HFFc6 (cell line): ENCODE measurements at regions not wholly inside any gene's neighbourhood (a gene's known extent, or its start where the extent isn't known, plus 50 kb on each side); places are given as distances from the start of the nearest gene placed in this dataset.

ENCODE experiments used
- DNase-seq: peaks from one replicate; pipeline ENCODE4 v3.0.0-alpha.2; 2018
- H3K27ac Mint-ChIP-seq: 2 replicates; pipeline ENCODE4 v1.8.0; 2020; ENCODE audit warnings: mild to moderate bottlenecking, mixed read lengths
- H3K27me3 Mint-ChIP-seq: 2 replicates; pipeline ENCODE4 v1.8.0; 2021; ENCODE audit warnings: mild to moderate bottlenecking, moderate library complexity, mixed read lengths; ENCODE audit not compliant: insufficient read depth
- H3K36me3 Mint-ChIP-seq: 2 replicates; pipeline ENCODE4 v1.8.0; 2021; ENCODE audit warnings: low read depth, mixed read lengths
- H3K4me1 Mint-ChIP-seq: 2 replicates; pipeline ENCODE4 v1.8.0; 2020; ENCODE audit warnings: low read depth, mixed read lengths
- H3K4me3 Mint-ChIP-seq: 2 replicates; pipeline ENCODE4 v1.8.0; 2020; ENCODE audit warnings: mild to moderate bottlenecking, moderate library complexity, mixed read lengths
- H3K9me3 Mint-ChIP-seq: 2 replicates; pipeline ENCODE4 v1.8.0; 2020; ENCODE audit warnings: mild to moderate bottlenecking, mixed read lengths
- CTCF ChIP-seq: fragments of 200-600 bp; sonication (generic); IDR thresholded peaks from 2 replicates; pipeline ENCODE4 v1.5.0; 2021; ENCODE audit warnings: antibody characterized with exemption, mild to moderate bottlenecking

- H3K9me3 Mint-ChIP-seq, result peaks cover 62% of the 10 kb centered on the region
- H3K4me3 Mint-ChIP-seq, result no peak overlapping the region
- no peaks in the 10 kb centered on the region for H3K27me3 Mint-ChIP-seq
- peaks cover 4% of the 10 kb centered on the region; the same call in 1 of the 2 replicates for H3K36me3 Mint-ChIP-seq
- H3K4me1 Mint-ChIP-seq, result no peaks in the 10 kb centered on the region
- DNase-seq, result no peak
- no peak overlapping the region for H3K27ac Mint-ChIP-seq
- no peak for TF ChIP-seq CTCF
These were observed 54.7 kb upstream of the SALL3 start for GRCh38 chr18:78924786-78925540.

GRCh38 chr18:78925557-78926242 lies 53.9 kb upstream of the SALL3 start:
- H3K9me3 Mint-ChIP-seq, result peaks cover 67% of the 10 kb centered on the region
- no peak overlapping the region for H3K4me3 Mint-ChIP-seq
- H3K4me1 Mint-ChIP-seq, result no peaks in the 10 kb centered on the region
- no peak overlapping the region for H3K27ac Mint-ChIP-seq
- no peak for TF ChIP-seq CTCF
- H3K27me3 Mint-ChIP-seq, result peaks cover 2% of the 10 kb centered on the region; the same call in 1 of the 2 replicates
- DNase-seq, result no peak
- peaks cover 4% of the 10 kb centered on the region; the same call in 1 of the 2 replicates for H3K36me3 Mint-ChIP-seq

GRCh38 chr18:78926243-78926615 lies 53.4 kb upstream of the SALL3 start:
- Mint-ChIP-seq H3K4me1 (no peaks in the 10 kb centered on the region), H3K27me3 (peaks cover 2% of the 10 kb centered on the region; the same call in 1 of the 2 replicates), H3K36me3 (peaks cover 4% of the 10 kb centered on the region; the same call in 1 of the 2 replicates), H3K9me3 (peaks cover 67% of the 10 kb centered on the region), H3K27ac (no peak overlapping the region), H3K4me3 (no peak overlapping the region)
- no peak for TF ChIP-seq CTCF
- no peak for DNase-seq

GRCh38 chr18:78927156-78927555 lies 52.5 kb upstream of the SALL3 start:
- DNase-seq, result no peak
- Mint-ChIP-seq H3K4me1 (no peaks in the 10 kb centered on the region), H3K36me3 (peaks cover 4% of the 10 kb centered on the region; the same call in 1 of the 2 replicates), H3K27me3 (peaks cover 2% of the 10 kb centered on the region; the same call in 1 of the 2 replicates), H3K4me3 (no peak overlapping the region), H3K27ac (no peak overlapping the region), H3K9me3 (peaks cover 72% of the 10 kb centered on the region)
- TF ChIP-seq CTCF, result no peak

GRCh38 chr18:78927616-78928015 lies 52.0 kb upstream of the SALL3 start:
- Mint-ChIP-seq H3K4me1 (no peaks in the 10 kb centered on the region), H3K27ac (no peak overlapping the region), H3K9me3 (peaks cover 72% of the 10 kb centered on the region), H3K36me3 (peaks cover 4% of the 10 kb centered on the region; the same call in 1 of the 2 replicates), H3K27me3 (peaks cover 2% of the 10 kb centered on the region; the same call in 1 of the 2 replicates), H3K4me3 (no peak overlapping the region)
- DNase-seq, result no peak
- TF ChIP-seq CTCF, result no peak
